GM21786 (cell line): ENCODE measurements at regions not wholly inside any gene's neighbourhood (a gene's known extent, or its start where the extent isn't known, plus 50 kb on each side); places are given as distances from the start of the nearest gene placed in this dataset.
"Not testable (repeated sequence)": the region's sequence is repeated elsewhere in the genome, so short reads cannot be mapped to it uniquely, and the experiment has no call there.

Experiments
- ATAC-seq: cut with Tn5 transposase; IDR thresholded peaks from one replicate; pipeline ENCODE4 v1.9.1; 2021; ENCODE audit not compliant: unreplicated experiment

DNA sequence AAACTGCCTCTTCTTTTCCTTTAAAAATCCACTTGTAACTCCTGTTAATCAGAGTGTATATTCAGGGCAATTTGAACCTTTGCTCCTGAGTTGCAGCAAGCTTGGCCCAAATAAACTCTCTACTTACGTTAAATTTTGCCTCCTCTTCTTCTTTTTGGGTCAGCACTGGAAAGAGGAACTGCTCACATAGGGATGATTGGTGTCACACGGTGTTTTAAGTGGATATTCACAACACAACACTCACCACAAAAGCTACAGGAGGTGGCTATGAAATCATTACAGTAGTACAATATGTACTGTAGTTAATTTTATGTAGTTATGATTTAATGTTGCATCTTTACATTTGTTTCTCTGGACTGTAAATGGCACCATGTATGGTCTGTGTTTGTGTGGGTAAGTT is 96.8 kb upstream of the DOCK9 start:
- ATAC-seq, result no peak

DNA sequence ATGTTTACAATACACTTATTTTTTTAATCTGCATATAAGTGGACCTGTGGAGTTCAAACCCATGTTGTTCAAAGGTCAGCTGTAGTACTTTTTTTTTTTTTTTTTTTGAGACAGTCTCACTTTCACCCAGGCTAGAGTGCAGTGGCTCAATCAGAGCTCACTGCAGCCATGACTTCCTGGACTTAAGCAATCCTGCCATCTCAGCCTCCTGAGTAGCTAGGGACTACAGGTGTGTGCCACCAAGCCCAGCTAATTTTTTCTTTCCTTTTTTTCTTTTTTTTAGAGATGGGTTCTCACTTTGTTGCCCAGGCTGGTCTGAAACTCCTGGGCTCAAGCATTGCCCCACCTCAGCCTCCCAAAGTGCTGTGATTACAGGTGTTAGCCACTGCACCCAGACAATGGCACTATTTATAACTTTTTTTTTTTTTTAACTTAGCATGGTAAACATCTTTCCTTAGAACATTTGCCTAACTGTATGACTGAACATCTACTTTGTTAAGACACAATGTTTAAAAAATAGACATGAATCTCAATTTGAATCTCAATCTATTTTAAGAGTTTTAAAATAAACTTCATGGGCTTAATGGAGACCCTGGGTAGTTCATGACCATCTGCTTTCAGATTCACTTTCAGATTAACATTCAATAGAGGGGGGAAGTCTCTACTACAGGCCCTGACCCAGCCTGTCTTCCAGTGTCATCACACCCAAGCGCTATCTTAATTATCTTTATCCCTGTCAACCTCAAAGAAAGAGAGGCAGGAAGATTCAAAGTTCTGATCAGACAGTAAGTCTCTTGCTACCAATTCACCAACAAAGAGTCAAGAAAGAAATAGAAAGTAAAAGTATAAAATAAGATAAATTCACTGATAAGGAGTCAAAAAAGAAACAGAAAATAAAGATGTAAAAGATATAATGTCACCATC is 97.7 kb upstream of the DOCK9 start:
- peak; percentile 92 for ATAC-seq

DNA sequence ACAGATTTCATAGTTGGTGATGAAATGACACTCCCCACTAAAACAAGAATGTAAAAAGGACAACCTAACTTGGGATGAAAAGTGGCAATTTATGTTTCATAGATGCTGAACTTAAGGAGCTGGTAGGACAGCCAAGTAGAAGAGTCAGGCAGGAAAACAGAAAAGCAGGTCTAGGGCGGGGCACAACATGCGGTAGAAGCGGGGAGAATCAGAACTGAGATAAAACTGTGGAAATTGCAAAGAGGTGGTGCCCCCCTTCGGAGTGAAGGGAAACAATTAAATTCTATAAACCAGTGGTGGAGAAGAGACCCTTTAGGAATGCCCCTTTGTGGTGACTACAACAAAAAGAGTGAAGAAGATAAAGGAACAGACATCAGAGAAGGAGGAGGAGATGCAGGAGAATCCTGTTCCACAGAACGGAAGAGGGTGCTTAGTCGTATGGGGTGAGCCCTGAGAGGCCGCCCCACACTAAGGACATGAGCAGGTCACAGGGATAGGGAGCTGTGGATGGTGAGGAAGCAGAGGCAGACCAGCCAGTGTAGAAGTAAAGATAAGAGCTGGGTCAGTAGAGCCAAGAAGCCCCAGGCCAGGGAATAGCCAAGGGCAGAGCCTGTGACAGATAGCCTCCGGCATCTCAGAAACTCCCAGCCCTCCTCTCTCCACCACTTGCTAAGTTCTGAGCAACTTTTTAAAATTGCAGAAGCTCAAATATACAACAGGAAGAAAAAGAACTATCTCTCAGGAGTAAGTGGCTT is 100.3 kb upstream of the DOCK9 start:
- no peak for ATAC-seq

GRCh38 chr13:99080131-99080530 is 102.3 kb upstream of the DOCK9 start:
- no peak for ATAC-seq

- no peak for ATAC-seq
Observed at GRCh38 chr13:99083981-99084380, 106.1 kb upstream of the DOCK9 start.

- no peak for ATAC-seq
Observed at GRCh38 chr13:99085139-99085807, 107.4 kb upstream of the DOCK9 start.

DNA sequence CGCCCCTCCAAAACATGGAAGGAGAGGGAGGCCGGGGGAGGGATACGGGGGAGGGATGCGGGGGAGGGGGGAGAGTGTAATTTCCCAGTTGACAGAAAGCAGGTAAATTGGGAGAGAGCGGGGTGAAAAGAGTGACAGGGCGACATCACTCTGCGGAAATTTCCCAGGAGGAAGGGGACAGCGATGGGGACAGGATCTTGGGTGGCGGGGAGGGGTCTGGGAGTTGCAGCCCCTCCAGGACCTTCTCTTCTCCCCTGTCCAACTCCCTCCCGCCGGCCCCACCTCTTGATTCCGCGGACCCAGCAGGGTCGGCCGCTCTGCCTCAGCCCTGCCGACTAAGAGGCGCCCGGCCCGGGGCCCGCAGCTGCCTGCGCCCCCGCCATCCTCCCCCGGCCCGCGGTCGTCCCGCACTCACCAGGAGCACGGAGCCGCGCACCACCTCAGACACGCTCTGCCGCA is 108.0 kb upstream of the DOCK9 start:
- ATAC-seq, result no peak

- peak; percentile 31 for ATAC-seq
Observed at GRCh38 chr13:99086267-99087097, 108.6 kb upstream of the DOCK9 start.

DNA sequence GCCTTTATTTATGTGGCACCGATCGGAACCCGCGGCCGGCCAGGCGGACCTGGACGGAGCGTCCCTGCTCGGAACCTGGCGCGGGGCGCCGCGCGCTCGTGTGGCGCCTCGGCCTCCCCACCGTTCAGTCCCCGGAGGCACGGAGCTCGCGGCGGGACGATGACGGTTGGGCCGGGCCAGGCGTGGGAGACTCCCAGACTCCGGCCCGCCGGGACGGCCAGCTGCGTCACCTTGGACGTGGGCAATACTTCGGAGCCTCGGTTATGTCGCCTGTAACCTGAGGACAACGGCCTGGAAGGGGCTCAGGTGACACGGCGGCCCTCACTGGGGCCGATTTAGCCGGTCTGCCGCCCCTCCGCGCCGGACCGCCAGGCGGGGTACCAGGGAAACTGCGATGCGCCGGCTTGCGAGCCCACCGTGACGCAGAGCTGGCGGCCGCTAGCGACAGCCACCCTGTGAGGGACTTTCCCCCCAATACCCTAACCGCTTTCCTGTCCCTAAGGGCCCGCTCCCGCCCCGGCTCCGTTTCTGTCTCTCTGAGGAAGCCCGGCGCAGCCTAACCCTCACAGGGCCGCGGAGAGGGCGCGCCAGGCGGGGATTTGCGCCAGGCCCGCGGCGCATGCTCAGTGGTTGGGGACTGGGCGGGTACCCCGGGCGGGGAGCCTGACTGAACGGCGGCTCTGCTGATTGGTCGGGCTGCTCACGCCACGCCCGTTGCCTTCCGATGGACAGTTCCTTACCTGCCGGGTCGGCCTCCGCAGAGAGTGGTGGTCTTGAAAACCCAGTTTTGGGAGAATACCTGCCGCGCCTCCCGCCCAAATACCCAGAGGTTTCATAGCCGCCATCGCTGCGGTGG is 109.5 kb upstream of the DOCK9 start:
- ATAC-seq, result peak; percentile 77

DNA sequence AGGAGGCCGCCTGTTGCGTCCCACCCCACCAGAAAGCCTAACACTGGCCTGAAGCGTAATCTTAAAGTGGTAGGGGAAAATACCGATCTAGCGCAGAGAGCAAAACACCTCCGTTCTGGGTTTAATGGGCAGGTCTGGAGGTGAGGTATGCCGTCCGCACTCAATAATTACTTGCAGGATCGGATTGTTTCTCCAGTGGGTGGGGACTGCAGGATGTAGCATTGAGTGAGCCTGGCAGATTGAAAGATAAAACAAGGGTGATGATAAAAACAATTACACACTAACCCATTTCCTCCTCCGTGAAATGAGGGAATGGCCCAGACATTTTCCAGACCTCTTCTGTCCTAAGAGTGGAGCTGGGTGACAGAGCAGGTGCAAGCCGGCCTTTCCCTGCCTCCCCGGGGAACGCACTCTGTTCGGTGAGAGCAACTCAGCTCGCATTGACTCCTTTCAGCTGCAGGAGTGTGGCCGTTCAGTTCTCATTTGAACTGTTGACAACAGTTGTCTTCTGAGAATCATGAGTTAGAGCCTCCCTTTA is 110.2 kb upstream of the DOCK9 start:
- peak; percentile 29 for ATAC-seq

- ATAC-seq, result no peak
Observed at GRCh38 chr13:99093997-99094396, 106.7 kb upstream of the UBAC2 start.

GRCh38 chr13:99101831-99102230 is 98.8 kb upstream of the UBAC2 start:
- not testable (repeated sequence) for ATAC-seq

GRCh38 chr13:99103536-99103935 is 97.1 kb upstream of the UBAC2 start:
- ATAC-seq, result no peak

- no peak for ATAC-seq
Observed at GRCh38 chr13:99104396-99104795, 96.3 kb upstream of the UBAC2 start.

- ATAC-seq, result no peak
Observed at GRCh38 chr13:99105160-99105559, 95.5 kb upstream of the UBAC2 start.

DNA sequence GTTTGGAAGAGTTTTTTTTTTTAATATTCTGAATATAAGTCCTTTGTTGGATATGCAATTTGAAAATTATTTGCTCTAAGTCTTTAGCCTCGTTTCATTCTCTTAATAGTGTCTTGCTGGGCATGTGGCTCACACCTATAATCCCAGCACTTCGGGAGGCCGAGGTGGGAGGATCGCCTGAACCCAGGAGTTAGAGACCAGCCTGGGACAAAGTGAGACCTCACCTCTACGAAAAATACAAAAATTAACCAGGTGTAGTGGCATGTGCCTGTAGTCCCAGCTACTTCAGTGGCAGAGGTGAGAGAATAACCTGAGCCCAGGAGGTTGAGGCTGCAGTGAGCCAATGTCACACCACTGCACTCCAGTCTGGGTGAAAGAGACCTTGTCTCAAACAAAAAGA is 87.3 kb upstream of the UBAC2 start:
- ATAC-seq, result no peak

DNA sequence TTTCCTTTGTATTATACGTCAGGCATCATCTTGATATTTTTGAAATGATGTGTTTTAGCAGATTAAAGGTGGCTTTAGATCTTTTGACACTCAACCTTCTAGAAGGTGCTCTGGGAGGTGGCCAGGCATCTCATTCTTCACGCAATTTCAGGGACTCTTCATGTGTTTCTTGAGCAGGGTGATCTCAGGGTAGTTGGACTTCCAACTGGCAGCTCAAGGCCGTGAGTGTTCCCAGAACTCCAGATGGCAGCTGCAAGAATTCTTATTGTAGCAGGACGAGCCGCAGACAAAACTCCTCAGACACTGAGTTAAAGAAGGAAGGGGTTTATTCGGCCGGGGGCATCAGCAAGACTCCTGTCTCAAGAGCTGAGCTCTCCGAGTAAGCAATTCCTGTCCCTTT is 82.5 kb upstream of the UBAC2 start:
- ATAC-seq, result no peak

DNA sequence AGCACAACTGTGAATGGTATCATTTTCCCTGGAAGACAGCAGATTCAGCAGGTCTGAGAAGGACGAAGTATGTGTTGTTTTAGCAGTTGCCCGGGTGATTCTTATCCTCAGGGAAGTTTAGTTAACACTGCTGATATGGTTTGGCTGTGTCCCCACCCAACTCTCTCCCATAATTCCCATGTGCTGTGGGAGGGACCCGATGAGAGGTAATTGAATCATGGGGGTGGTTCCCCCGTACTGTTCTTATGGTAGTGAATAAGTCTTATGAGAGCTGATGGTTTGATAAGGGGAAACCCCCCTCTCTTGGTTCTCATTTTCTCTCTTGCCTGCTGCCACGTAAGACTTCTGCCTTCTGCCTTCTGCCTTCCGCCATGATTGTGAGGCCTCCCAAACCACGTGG is 81.0 kb upstream of the UBAC2 start:
- no peak for ATAC-seq

DNA sequence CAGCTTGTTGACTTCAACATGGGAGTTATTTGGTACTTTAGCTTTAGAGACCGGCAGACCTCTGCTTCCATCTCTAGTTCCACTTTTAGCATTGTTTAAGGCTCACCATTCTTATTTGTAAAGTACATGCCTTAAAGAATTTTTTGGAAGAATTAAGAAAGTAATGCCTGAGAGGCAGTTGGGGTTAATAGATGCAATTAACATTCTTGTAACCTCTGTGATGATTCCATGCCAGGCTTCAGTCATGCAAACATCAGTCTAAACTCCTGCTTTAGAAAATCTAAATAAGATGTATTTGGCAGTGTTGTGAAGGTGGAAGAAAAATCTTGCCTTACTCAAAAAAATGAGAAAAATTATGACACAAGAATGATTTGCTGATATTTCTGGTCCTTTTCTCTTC is 79.9 kb upstream of the UBAC2 start:
- no peak for ATAC-seq
